ENCODE measurements at regions not wholly inside any gene's neighbourhood (a gene's known extent, or its start where the extent isn't known, plus 50 kb on each side); places are given as distances from the start of the nearest gene placed in this dataset.

- FAIRE-seq: no peak
- no TSS peak for BruUV-seq (replicated peaks)
- Histone ChIP-seq H4K20me1 (replicated peaks; ENCODE audit: control insufficient read depth, insufficient read depth, low read length) (no peaks in the 10 kb centered on the region), H3K4me3 (no peak overlapping the region), H3K27ac (ENCODE audit: extremely low read depth, low read depth, low read length) (no peak overlapping the region), H3K27me3 (ENCODE audit: control insufficient read depth in 2 of 2, insufficient read depth in 2 of 2, low read length in 2 of 2) (no peaks in the 10 kb centered on the region), H3K9ac (ENCODE audit: insufficient read depth in 1 of 2, low read depth in 2 of 2, low read length in 2 of 2) (peak overlapping the region in 1 of 2 experiments; percentile 55; a peak in 2 of 4 replicates), H3K9me1 (ENCODE audit: control insufficient read depth, insufficient read depth, low read length) (no peaks in the 10 kb centered on the region), H3K79me2 (ENCODE audit: control insufficient read depth, insufficient read depth, low read length) (no peaks in the 10 kb centered on the region), H3K36me3 (ENCODE audit: control insufficient read depth, insufficient read depth, low read length) (no peaks in the 10 kb centered on the region), H3K4me1 (replicated peaks in 1 of 2; ENCODE audit: control insufficient read depth in 2 of 2, insufficient read depth in 2 of 2, low read length in 2 of 2) (peaks cover 9 to 13% of the 10 kb centered on the region in 2 experiments; a peak in 4 of 5 replicates), H2AFZ (ENCODE audit: low read depth, low read length) (peak overlapping the region; percentile 38; the same call in 1 of the 2 replicates), H3K4me2 (ENCODE audit: insufficient read depth, low read length) (no peak overlapping the region), H3K9me3 (replicated peaks; ENCODE audit: control insufficient read depth, insufficient read depth, low read depth, low read length) (no peaks in the 10 kb centered on the region)
- WGBS (ENCODE audit: insufficient coverage, low coverage, missing lambda C conversion rate): 73% methylated on average over 10 of the region's 13 CpGs
- no peak for DNase-seq (ENCODE audit: extremely low read depth in 1 of 4, low spot score in 3 of 4)
- in situ Hi-C loops (cut with MboI): no loop called here
- intact Hi-C loops (cut with micrococcal nuclease): loop anchor here (10.0 kb wide), 1 partner anchor 211 kb away; no protein-coding TSS in a partner anchor
- no peak for ATAC-seq
- ChIA-PET POLR2A (interaction anchor here (0.5 to 1.5 kb wide), 5 partner anchors 10 to 1310 kb away, joined by 3 to 8 read pairs (median 3); no protein-coding TSS in a partner anchor), CTCF (ENCODE audit: low intra/inter-chr PET ratio) (interaction anchor here (0.6 kb wide), 1 partner anchor 109 kb away, joined by 3 read pairs; no protein-coding TSS in a partner anchor)
- no peak for TF ChIP-seq POLR2AphosphoS2 (IDR thresholded peaks at IDR 0.05; ENCODE audit: low read length)
- TF ChIP-seq SIN3B (IDR thresholded peaks at IDR 0.05; ENCODE audit: low read depth): no peak
- no peak for TF ChIP-seq TBP (optimal IDR thresholded peaks at IDR 0.05; ENCODE audit: low read depth, low read length)
- no peak for TF ChIP-seq HDGF (IDR thresholded peaks at IDR 0.05)
- TF ChIP-seq SMARCB1 (IDR thresholded peaks at IDR 0.05; ENCODE audit: insufficient read length, low read depth): no peak
- TF ChIP-seq ZNF589 (CRISPR knock-in tag; IDR thresholded peaks at IDR 0.05; ENCODE audit: low read depth): no peak
- no peak for TF ChIP-seq PCBP2 (IDR thresholded peaks at IDR 0.05; ENCODE audit: low read depth, low read length, poor library complexity, severe bottlenecking)
- no peak for TF ChIP-seq ZKSCAN3 (CRISPR knock-in tag; IDR thresholded peaks at IDR 0.05)
- no peak for TF ChIP-seq ETS1 (conservative IDR thresholded peaks at IDR 0.05; ENCODE audit: control insufficient read depth, low read depth, low read length)
- TF ChIP-seq DACH1 (IDR thresholded peaks at IDR 0.05; ENCODE audit: partially characterized antibody): no peak
- no peak for TF ChIP-seq ZNF347 (CRISPR knock-in tag; IDR thresholded peaks at IDR 0.05; ENCODE audit: low read depth)
- no peak for TF ChIP-seq PHF8 (IDR thresholded peaks at IDR 0.05; ENCODE audit: borderline replicate concordance, low read length)
Observed at GRCh38 chr11:10625982-10626311, 57.5 kb upstream of the LYVE1 start.
